ENCODE measurements at regions not wholly inside any gene's neighbourhood (a gene's known extent, or its start where the extent isn't known, plus 50 kb on each side); places are given as distances from the start of the nearest gene placed in this dataset.

DNA sequence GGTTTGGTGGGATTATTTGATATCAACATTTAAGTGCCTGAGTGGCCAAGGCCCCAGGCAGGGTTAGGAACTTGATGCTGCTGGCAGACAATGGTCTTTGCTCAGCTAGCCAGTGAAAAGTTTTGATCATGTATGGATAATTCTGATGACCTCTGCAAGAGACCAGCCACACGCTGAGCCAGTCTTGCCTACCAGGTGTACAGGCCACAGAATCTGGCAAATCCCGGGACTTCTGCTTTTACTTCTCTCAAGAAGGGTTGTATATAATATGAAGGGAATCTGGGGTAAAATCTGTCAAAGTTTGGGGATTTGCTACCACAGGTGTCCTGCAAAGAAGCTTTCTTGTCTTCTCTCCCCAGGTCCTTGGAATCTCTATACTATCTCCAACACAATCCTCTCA is 331.4 kb upstream of the GOLIM4 start:
- TF ChIP-seq, protein P1, sequence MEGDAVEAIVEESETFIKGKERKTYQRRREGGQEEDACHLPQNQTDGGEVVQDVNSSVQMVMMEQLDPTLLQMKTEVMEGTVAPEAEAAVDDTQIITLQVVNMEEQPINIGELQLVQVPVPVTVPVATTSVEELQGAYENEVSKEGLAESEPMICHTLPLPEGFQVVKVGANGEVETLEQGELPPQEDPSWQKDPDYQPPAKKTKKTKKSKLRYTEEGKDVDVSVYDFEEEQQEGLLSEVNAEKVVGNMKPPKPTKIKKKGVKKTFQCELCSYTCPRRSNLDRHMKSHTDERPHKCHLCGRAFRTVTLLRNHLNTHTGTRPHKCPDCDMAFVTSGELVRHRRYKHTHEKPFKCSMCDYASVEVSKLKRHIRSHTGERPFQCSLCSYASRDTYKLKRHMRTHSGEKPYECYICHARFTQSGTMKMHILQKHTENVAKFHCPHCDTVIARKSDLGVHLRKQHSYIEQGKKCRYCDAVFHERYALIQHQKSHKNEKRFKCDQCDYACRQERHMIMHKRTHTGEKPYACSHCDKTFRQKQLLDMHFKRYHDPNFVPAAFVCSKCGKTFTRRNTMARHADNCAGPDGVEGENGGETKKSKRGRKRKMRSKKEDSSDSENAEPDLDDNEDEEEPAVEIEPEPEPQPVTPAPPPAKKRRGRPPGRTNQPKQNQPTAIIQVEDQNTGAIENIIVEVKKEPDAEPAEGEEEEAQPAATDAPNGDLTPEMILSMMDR (IDR thresholded peaks at IDR 0.05; ENCODE audit: insufficient read depth, low read length) = no peak
- TF ChIP-seq POLR2AphosphoS5 (IDR thresholded peaks at IDR 0.05; ENCODE audit: low read depth) (no peak), GABPA (IDR thresholded peaks at IDR 0.05; ENCODE audit: low read depth) (no peak), SPI1 (IDR thresholded peaks at IDR 0.05; ENCODE audit: borderline replicate concordance, low read depth) (no peak)
- TF ChIP-seq, protein P2, sequence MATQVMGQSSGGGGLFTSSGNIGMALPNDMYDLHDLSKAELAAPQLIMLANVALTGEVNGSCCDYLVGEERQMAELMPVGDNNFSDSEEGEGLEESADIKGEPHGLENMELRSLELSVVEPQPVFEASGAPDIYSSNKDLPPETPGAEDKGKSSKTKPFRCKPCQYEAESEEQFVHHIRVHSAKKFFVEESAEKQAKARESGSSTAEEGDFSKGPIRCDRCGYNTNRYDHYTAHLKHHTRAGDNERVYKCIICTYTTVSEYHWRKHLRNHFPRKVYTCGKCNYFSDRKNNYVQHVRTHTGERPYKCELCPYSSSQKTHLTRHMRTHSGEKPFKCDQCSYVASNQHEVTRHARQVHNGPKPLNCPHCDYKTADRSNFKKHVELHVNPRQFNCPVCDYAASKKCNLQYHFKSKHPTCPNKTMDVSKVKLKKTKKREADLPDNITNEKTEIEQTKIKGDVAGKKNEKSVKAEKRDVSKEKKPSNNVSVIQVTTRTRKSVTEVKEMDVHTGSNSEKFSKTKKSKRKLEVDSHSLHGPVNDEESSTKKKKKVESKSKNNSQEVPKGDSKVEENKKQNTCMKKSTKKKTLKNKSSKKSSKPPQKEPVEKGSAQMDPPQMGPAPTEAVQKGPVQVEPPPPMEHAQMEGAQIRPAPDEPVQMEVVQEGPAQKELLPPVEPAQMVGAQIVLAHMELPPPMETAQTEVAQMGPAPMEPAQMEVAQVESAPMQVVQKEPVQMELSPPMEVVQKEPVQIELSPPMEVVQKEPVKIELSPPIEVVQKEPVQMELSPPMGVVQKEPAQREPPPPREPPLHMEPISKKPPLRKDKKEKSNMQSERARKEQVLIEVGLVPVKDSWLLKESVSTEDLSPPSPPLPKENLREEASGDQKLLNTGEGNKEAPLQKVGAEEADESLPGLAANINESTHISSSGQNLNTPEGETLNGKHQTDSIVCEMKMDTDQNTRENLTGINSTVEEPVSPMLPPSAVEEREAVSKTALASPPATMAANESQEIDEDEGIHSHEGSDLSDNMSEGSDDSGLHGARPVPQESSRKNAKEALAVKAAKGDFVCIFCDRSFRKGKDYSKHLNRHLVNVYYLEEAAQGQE (IDR thresholded peaks at IDR 0.05; ENCODE audit: insufficient replicate concordance, low read depth) = no peak

Measured in HL-60 (cell line).